ENCODE measurements at regions not wholly inside any gene's neighbourhood (a gene's known extent, or its start where the extent isn't known, plus 50 kb on each side); places are given as distances from the start of the nearest gene placed in this dataset.

DNA sequence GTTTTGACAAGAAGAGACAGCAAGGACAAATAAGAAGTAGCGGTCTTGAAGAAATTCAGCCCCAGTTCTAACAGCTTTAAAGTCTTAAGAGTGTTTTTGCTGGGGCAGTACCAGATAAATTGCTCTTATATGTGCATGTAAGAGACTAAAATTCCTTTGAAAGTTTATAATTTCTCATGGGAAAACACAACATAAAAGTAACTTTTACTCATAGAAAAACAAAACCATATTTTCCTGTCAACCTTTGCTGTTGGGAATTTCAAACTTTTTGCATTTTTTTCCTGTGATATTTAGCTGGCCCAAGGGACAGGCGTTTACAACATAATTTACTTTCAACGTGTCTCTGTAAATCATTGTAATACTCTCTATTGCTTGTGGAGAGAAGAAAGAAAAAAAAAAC lies 767.8 kb upstream of the ZEB2 start:
- no peak overlapping the region for H3K14ac ChIP-seq (ENCODE audit: insufficient read depth, low read length)
- Mint-ChIP-seq H3K36me3 (ENCODE audit: insufficient read depth in 1 of 3, low read depth in 3 of 3) (no peaks in the 10 kb centered on the region), H3K9me3 (no peaks in the 10 kb centered on the region), H3K27me3 (ENCODE audit: low read depth) (no peaks in the 10 kb centered on the region), H3K4me1 (peaks cover 6 to 8% of the 10 kb centered on the region in 2 experiments), H3K4me3 (no peak overlapping the region), H3K27ac (no peak overlapping the region)
- no peak overlapping the region for H2BK5ac ChIP-seq (ENCODE audit: insufficient read length, low read length)
- no peak overlapping the region for H3K4ac ChIP-seq (ENCODE audit: low read depth, low read length)
- no peak for TF ChIP-seq CTCF (conservative IDR thresholded peaks at IDR 0.05)
- WGBS (ENCODE audit: extremely low coverage, insufficient read length, low lambda C conversion rate): no CpG with 5 or more reads among the region's 3 CpGs
- no peak overlapping the region for H4K5ac ChIP-seq (ENCODE audit: insufficient read length, low read depth, low read length)
- H3K4me2 ChIP-seq (ENCODE audit: insufficient read depth, insufficient read length, low read length): no peak overlapping the region
- H3K56ac ChIP-seq (ENCODE audit: insufficient read length, low read depth, low read length): no peak overlapping the region
- no peak overlapping the region for H2AK5ac ChIP-seq (ENCODE audit: insufficient read length, low read length)
- no peak for DNase-seq
- no peaks in the 10 kb centered on the region for H3K27me3 ChIP-seq (ENCODE audit: insufficient read depth, low read length)
- no peaks in the 10 kb centered on the region for H4K20me1 ChIP-seq (ENCODE audit: control insufficient read depth, insufficient read depth, insufficient read length)
- H3K18ac ChIP-seq (ENCODE audit: insufficient read length, low read depth, low read length): no peak overlapping the region
- H3K79me2 ChIP-seq (ENCODE audit: insufficient read depth, low read length): no peaks in the 10 kb centered on the region
- no peak overlapping the region for H3T11ph ChIP-seq (ENCODE audit: low read length)
- no peak overlapping the region for H2BK15ac ChIP-seq (ENCODE audit: low read depth, low read length)
- H2AFZ ChIP-seq (ENCODE audit: low read length): no peak overlapping the region
- no peaks in the 10 kb centered on the region for H3K23me2 ChIP-seq (ENCODE audit: insufficient read length, low read depth, low read length, poor library complexity, severe bottlenecking)
- H3K4me1 ChIP-seq (ENCODE audit: insufficient read depth, low read length): no peaks in the 10 kb centered on the region
- no peak overlapping the region for H3K27ac ChIP-seq (ENCODE audit: insufficient read length, low read depth, low read length)
- H3K79me1 ChIP-seq (ENCODE audit: insufficient read depth, low read depth, low read length, poor library complexity, severe bottlenecking): no peaks in the 10 kb centered on the region
- H2BK20ac ChIP-seq (ENCODE audit: low read depth, low read length, poor library complexity, severe bottlenecking): no peak overlapping the region
- H4K91ac ChIP-seq (ENCODE audit: insufficient read length, low read depth, low read length): no peak overlapping the region
- H4K8ac ChIP-seq (replicated peaks; ENCODE audit: insufficient read length, low read depth, low read length): no peak overlapping the region
- no peak overlapping the region for H2BK12ac ChIP-seq (ENCODE audit: insufficient read length, low read depth, low read length)
- H2BK120ac ChIP-seq (ENCODE audit: low read depth, low read length, poor library complexity, severe bottlenecking): no peak overlapping the region
- H3K9me3 ChIP-seq (ENCODE audit: control insufficient read depth, low read depth, low read length): no peaks in the 10 kb centered on the region
- H3K23ac ChIP-seq (ENCODE audit: insufficient read length, low read depth, low read length): no peak overlapping the region
- H3K9ac ChIP-seq (ENCODE audit: extremely low read depth, insufficient read length, low read length): no peak overlapping the region
